ENCODE measurements at regions not wholly inside any gene's neighbourhood (a gene's known extent, or its start where the extent isn't known, plus 50 kb on each side); places are given as distances from the start of the nearest gene placed in this dataset.

GRCh38 chr17:74072340-74072739 is 131.1 kb upstream of the RPL38 start (continued):
- no peak for TF ChIP-seq ZBTB33 (IDR thresholded peaks at IDR 0.05; ENCODE audit: extremely low read depth, insufficient replicate concordance, low read length)
- no peak for TF ChIP-seq SIN3A (IDR thresholded peaks at IDR 0.05; ENCODE audit: low read depth)
- TF ChIP-seq POLR2AphosphoS5 (IDR thresholded peaks at IDR 0.05; ENCODE audit: low read depth, low read length) = no peak
- TF ChIP-seq TCF7L2 (IDR thresholded peaks at IDR 0.05; ENCODE audit: borderline replicate concordance, extremely low read depth, insufficient read depth, insufficient read length) = no peak
- TF ChIP-seq ELF1 (IDR thresholded peaks at IDR 0.05; ENCODE audit: borderline replicate concordance, low read depth) = no peak
- no peak for TF ChIP-seq SP1 (IDR thresholded peaks at IDR 0.05; ENCODE audit: low read depth)
- no peak for TF ChIP-seq EZH2phosphoT487 (IDR thresholded peaks at IDR 0.05; ENCODE audit: borderline replicate concordance)
- no peak for TF ChIP-seq EGR1 (IDR thresholded peaks at IDR 0.05; ENCODE audit: low read depth)
- TF ChIP-seq POLR2A (IDR thresholded peaks at IDR 0.05; ENCODE audit: borderline replicate concordance, extremely low read depth, insufficient read depth, insufficient read length) = no peak

GRCh38 chr17:74076446-74076845 is 127.0 kb upstream of the RPL38 start:
- Histone ChIP-seq H3K27me3 (ENCODE audit: insufficient read depth, low read length) (peaks cover 9% of the 10 kb centered on the region; the same call in 1 of the 2 replicates), H3K27ac (ENCODE audit: low read depth, low read length) (no peak overlapping the region), H3K36me3 (ENCODE audit: control insufficient read depth in 1 of 2, insufficient read depth in 2 of 2, low read length in 2 of 2) (no peaks in the 10 kb centered on the region), H3K4me3 (replicated peaks in 1 of 2; ENCODE audit: low read depth in 1 of 2, low read length in 2 of 2) (no peak overlapping the region), H3K9me2 (ENCODE audit: insufficient read depth) (no peaks in the 10 kb centered on the region), H3K79me2 (ENCODE audit: insufficient read depth, low read length) (no peaks in the 10 kb centered on the region), H2AFZ (ENCODE audit: low read depth, low read length, poor library complexity, severe bottlenecking) (no peak overlapping the region), H3K9ac (ENCODE audit: low read length) (no peak overlapping the region), H3K9me3 (ENCODE audit: control insufficient read depth in 1 of 2, insufficient read depth in 1 of 2, low read depth in 1 of 2, low read length in 2 of 2) (peaks cover 4% of the 10 kb centered on the region in 2 experiments; a peak in 2 of 4 replicates), H4K20me1 (ENCODE audit: insufficient read depth) (no peaks in the 10 kb centered on the region), H3K4me1 (ENCODE audit: control insufficient read depth in 1 of 2, insufficient read depth in 2 of 2, low read length in 2 of 2) (no peaks in the 10 kb centered on the region), H3K4me2 (ENCODE audit: low read length) (no peak overlapping the region)
- intact Hi-C loops (cut with micrococcal nuclease) = no loop called here
- CTCF ChIA-PET = no interaction called here
- ATAC-seq (no peak), DNase-seq (ENCODE audit: low read depth, low spot score) (no peak)
- POLR2A ChIA-PET = no interaction called here
- RAD21 ChIA-PET (ENCODE audit: low non-redundant PET in 1 of 2, low total read pairs in 2 of 2, uncharacterized antibody in 2 of 2, unreplicated experiment in 2 of 2) = no interaction called here
- BruUV-seq (replicated peaks) = no TSS peak
- no peak for TF ChIP-seq RAD21 (IDR thresholded peaks at IDR 0.05; ENCODE audit: low read depth)
- no peak for TF ChIP-seq FOSL1 (IDR thresholded peaks at IDR 0.05; ENCODE audit: low read depth)
- TF ChIP-seq EGR1 (IDR thresholded peaks at IDR 0.05; ENCODE audit: low read depth) = no peak

Measured in HCT116 (cell line).